Right lobe of liver (tissue), 6 donors: ENCODE measurements at regions not wholly inside any gene's neighbourhood (a gene's known extent, or its start where the extent isn't known, plus 50 kb on each side); places are given as distances from the start of the nearest gene placed in this dataset.
A peak's percentile ranks its signal among the peaks of the same experiment; 100 is the strongest.

Source experiments
- ATAC-seq, 4 donors: fragments of 200-7000 bp; cut with Tn5 transposase; one replicate each; pipeline ENCODE4 v1.9.1; 2020; ENCODE audit warnings: mild to moderate bottlenecking in 4 of 4, moderate library complexity in 4 of 4
- DNase-seq, 3 donors: peaks; one replicate each; pipeline ENCODE4 v3.0.0-alpha.2; 2020
- H3K27ac ChIP-seq, 3 donors: fragments of 200-600 bp; one replicate each; pipeline ENCODE4 v1.8.0; 2022
- H3K27me3 ChIP-seq, 2 donors: fragments of 200-600 bp; one replicate each; pipeline ENCODE4 v1.8.0; 2022
- H3K36me3 ChIP-seq, 4 donors: fragments of 200-600 bp; sonication (generic) in 1 of 4; one replicate each; pipeline versions ENCODE4 v1.5.1 to v1.8.0; 2017 to 2022; ENCODE audit warnings: control low read depth in 1 of 4
- H3K4me1 ChIP-seq, 4 donors: fragments of 200-600 bp; sonication (generic) in 1 of 4; one replicate each; pipeline versions ENCODE4 v1.5.1 to v1.8.0; 2017 to 2022; ENCODE audit warnings: control low read depth in 1 of 4
- H3K4me3 ChIP-seq, 3 donors: fragments of 200-600 bp; one replicate each; pipeline ENCODE4 v1.8.0; 2022
- H3K9me3 ChIP-seq, 4 donors: fragments of 200-600 bp; sonication (generic) in 1 of 4; one replicate each; pipeline versions ENCODE4 v1.5.1 to v1.8.0; 2017 to 2022; ENCODE audit warnings: control low read depth in 1 of 4
- POLR2A ChIP-seq: fragments of 450-650 bp; IDR thresholded peaks from one replicate; pipeline ENCODE4 v1.6.1; 2017; ENCODE audit warnings: antibody characterized with exemption, mild to moderate bottlenecking
- WGBS: methylation state at CpG from one replicate; pipeline ENCODE4 v1.1.6; 2018; ENCODE audit warnings: low coverage, low lambda C conversion rate; ENCODE audit not compliant: insufficient coverage; ENCODE audit errors: missing lambda C conversion rate; 5-methylcytosine and 5-hydroxymethylcytosine counted together
- intact Hi-C, 2 donors: fragments of 100-400 bp; cut with DNase I; formaldehyde crosslinking; loops; one replicate each; pipeline versions ENCODE4 v1.11.2 to v1.14.1; 2022
- TF ChIP-seq, protein P1 (sequence below), 4 donors: fragments of 200-600 bp in 3 of 4; fragments of 450-650 bp in 1 of 4; IDR thresholded peaks; one replicate each; pipeline versions ENCODE4 v1.5.1 to v1.8.0; 2016 to 2022; ENCODE audit warnings: antibody characterized with exemption in 4 of 4, mild to moderate bottlenecking in 2 of 4
- donor health status: DM: no; HTN: yes; CAD: no.
- donor health status: DM: no; HTN: no; CAD: no.
- donor health status: DM: no; HTN: no; CAD: no.
- donor health status: DM: no; HTN: yes; CAD: no.
- donor health status: DM: no; HTN: yes; CAD: no.

- no peaks in the 10 kb centered on the region for H3K9me3 ChIP-seq
- 43% methylated on average over 2 of the region's 2 CpGs for WGBS
- H3K4me1 ChIP-seq = peaks cover 0 to 33% (median 5%) of the 10 kb centered on the region in 4 donors
- intact Hi-C loops = no loop called here
- DNase-seq (no peak), ATAC-seq (peak in 3 of 4 donors; percentile 26 to 53 (median 33))
- TF ChIP-seq, protein P1, sequence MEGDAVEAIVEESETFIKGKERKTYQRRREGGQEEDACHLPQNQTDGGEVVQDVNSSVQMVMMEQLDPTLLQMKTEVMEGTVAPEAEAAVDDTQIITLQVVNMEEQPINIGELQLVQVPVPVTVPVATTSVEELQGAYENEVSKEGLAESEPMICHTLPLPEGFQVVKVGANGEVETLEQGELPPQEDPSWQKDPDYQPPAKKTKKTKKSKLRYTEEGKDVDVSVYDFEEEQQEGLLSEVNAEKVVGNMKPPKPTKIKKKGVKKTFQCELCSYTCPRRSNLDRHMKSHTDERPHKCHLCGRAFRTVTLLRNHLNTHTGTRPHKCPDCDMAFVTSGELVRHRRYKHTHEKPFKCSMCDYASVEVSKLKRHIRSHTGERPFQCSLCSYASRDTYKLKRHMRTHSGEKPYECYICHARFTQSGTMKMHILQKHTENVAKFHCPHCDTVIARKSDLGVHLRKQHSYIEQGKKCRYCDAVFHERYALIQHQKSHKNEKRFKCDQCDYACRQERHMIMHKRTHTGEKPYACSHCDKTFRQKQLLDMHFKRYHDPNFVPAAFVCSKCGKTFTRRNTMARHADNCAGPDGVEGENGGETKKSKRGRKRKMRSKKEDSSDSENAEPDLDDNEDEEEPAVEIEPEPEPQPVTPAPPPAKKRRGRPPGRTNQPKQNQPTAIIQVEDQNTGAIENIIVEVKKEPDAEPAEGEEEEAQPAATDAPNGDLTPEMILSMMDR (IDR thresholded peaks at IDR 0.05) = no peak
- TF ChIP-seq POLR2A = no peak
- H3K4me3 ChIP-seq = no peak overlapping the region
- peak overlapping the region in 1 of 3 donors; percentile 44 for H3K27ac ChIP-seq
- no peaks in the 10 kb centered on the region for H3K36me3 ChIP-seq
- no peaks in the 10 kb centered on the region for H3K27me3 ChIP-seq
Observed at GRCh38 chr17:55572599-55572998, 61.3 kb upstream of the SMIM36 start.

DNA sequence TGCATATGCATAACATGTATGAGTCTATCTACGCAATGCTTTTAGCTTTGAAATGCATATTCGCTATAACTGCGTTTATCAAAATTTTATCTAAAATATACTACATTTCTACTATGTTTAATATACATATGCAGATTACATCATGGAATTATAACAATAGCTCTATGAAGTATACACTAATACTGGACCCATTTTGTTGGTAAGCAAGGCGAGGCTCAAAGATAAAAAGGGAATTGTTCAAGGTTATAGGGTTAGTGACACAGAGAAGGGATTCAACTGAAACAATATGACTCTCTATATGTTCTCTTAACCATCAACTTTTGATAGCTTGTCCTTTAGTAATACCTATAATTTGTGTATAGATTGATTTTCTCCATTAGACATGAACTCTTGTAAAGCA is 60.9 kb upstream of the SMIM36 start:
- no peak for ATAC-seq
- WGBS = 89% methylated on average over 4 of the region's 4 CpGs

DNA sequence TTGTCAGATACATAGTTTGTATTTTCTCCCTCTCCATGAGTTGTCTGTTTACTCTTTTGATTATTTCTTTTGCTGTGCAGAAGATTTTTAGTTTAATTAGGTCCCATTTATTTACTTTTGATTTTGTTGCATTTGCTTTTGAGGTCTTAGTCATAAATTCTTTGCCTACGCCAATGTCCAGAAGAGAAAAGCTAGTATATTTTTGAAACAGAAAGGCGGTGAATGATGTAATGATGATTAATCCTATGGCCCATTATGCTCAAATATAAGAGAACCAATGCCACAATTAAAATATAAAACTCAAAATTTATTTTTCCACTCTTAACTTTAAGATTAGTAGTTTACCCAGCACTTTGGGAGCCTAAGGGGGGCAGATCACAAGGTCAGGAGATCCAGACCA is 59.8 kb upstream of the SMIM36 start:
- H3K27me3 ChIP-seq = no peaks in the 10 kb centered on the region
- ATAC-seq (no peak), DNase-seq (no peak)
- H3K4me1 ChIP-seq = peaks cover 0 to 43% (median 8%) of the 10 kb centered on the region in 4 donors
- H3K36me3 ChIP-seq = no peaks in the 10 kb centered on the region
- no peaks in the 10 kb centered on the region for H3K9me3 ChIP-seq
- TF ChIP-seq, protein P1 (IDR thresholded peaks at IDR 0.05) = no peak
- TF ChIP-seq POLR2A = no peak
- intact Hi-C loops = no loop called here
- H3K4me3 ChIP-seq = no peak overlapping the region
- H3K27ac ChIP-seq = no peak overlapping the region
- 89% methylated on average over 2 of the region's 2 CpGs for WGBS

More for the DNA sequence above, 60.9 kb upstream of the SMIM36 start:
- intact Hi-C loops = no loop called here
- Histone ChIP-seq H3K4me1 (peaks cover 0 to 38% (median 7%) of the 10 kb centered on the region in 4 donors), H3K4me3 (no peak overlapping the region), H3K27me3 (no peaks in the 10 kb centered on the region), H3K9me3 (no peaks in the 10 kb centered on the region), H3K27ac (peak overlapping the region in 1 of 3 donors; percentile 44), H3K36me3 (no peaks in the 10 kb centered on the region)
- TF ChIP-seq POLR2A = no peak
- TF ChIP-seq, protein P1 (IDR thresholded peaks at IDR 0.05) = no peak
- DNase-seq = no peak

DNA sequence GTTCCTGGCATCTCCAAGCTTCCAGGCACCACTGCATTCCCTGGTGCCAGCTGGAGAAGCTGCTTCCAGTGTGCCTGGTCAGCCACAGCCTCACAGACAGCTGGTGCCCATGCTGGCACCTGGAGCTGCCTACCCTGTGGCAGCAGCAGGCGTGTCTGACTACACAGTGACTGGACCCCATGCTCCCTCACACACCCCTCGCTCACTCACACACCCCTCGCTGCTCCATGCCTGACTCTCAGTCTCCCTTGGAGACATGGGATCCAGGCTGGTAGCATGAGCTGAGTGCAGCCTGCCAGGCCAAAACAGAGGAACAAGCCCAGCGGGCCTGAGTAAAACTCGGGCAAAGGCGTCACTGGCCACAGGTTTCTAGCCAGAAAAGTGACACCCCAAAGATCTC is 59.1 kb upstream of the SMIM36 start:
- intact Hi-C loops = no loop called here
- 96% methylated on average over 5 of the region's 6 CpGs for WGBS

More for the DNA sequence above, 59.1 kb upstream of the SMIM36 start:
- ATAC-seq (peak in 1 of 4 donors; percentile 39), DNase-seq (no peak)
- H3K4me3 ChIP-seq = no peak overlapping the region
- peaks cover 0 to 43% (median 7%) of the 10 kb centered on the region in 4 donors for H3K4me1 ChIP-seq
- H3K9me3 ChIP-seq = no peaks in the 10 kb centered on the region
- no peak overlapping the region for H3K27ac ChIP-seq
- H3K36me3 ChIP-seq = no peaks in the 10 kb centered on the region
- TF ChIP-seq, protein P1 (IDR thresholded peaks at IDR 0.05) = no peak
- TF ChIP-seq POLR2A = no peak
- H3K27me3 ChIP-seq = no peaks in the 10 kb centered on the region
